Stimulated activated CD4-positive, alpha-beta T cell treated with anti-CD3 and anti-CD28 coated beads, Interleukin-1b, Interleukin-23, amount 100 ng/mL, for 48 hours (primary cell): ENCODE measurements at regions not wholly inside any gene's neighbourhood (a gene's known extent, or its start where the extent isn't known, plus 50 kb on each side); places are given as distances from the start of the nearest gene placed in this dataset.
"Not testable (repeated sequence)": the region's sequence is repeated elsewhere in the genome, so short reads cannot be mapped to it uniquely, and the experiment has no call there.

Experiments used
- DNase-seq: peaks from one replicate; pipeline ENCODE4 v3.0.0-alpha.2; 2020

DNA sequence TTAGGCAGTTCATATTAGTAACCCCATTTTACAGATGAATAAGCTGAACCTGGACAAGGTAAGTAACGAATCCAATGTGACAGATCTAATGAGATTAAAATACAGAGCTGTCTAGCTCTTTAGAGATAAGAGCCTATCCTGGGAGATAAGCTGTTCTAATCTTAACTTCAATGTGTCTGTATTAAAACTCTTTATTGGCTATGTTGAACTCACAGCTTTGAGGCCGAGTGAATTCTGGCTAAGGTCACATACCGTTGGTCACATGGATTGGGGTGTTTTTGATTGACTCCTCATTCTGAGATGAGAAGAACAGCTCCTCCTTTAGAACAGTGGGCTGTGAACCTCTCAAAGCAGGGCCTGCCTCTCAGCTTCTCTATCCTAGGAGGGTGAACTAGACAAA lies 113.4 kb upstream of the EEPD1 start:
- DNase-seq = no peak

DNA sequence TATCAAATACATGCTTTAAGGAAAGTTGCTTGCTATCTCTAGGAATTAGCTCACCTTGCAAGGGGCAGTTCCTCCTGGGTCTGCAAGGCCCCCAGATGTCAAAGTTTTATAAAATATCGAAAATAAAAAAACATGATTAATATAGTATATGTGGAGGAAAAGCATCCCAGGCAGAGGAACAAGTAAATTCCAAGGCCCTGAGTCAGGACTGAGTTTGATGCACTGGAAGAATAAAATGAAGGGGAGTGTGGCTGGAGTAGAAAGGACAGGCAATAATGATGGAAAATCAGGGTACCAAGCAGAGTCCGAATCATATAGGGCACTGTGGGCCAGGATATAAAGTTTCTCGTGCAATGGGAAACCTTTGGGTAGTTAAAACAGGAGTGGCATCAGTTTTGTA lies 112.4 kb upstream of the EEPD1 start:
- DNase-seq = no peak

DNA sequence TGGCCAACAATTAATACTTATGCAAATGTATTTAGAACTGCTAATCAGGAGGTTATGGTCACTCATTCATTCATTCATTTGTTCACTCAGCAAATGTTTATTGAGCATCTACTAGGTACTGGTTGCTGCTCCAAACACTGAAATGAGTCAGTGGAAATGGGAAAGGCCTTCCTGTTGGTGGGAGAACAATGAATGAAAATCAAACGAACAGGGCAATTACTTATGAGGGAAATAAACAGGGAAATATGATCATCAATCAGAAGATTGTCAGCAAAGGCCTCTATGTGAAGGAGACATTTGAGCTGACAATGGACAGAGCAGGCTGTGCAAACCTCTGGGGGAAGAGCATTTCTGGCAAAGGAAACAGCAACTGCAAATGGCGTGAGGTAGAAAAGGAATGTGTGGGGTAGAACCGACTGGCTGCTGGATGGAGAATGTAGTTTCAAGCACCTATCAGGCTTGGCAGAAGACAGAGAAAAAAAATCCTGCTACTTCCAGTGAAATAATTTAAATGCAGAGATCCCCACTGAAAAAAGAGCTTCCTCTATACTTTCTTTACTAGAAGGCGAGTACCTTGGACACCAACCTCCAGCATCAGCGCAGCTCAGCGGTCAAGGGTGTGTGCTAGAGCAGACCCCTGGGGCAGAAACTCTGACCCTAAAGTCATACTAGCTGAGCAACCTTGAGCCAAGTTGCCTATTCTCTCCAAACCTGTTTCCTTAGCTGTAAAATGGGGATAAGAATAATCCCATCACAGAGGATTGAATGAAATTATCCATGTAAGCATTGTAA lies 108.8 kb upstream of the EEPD1 start:
- DNase-seq = no peak

DNA sequence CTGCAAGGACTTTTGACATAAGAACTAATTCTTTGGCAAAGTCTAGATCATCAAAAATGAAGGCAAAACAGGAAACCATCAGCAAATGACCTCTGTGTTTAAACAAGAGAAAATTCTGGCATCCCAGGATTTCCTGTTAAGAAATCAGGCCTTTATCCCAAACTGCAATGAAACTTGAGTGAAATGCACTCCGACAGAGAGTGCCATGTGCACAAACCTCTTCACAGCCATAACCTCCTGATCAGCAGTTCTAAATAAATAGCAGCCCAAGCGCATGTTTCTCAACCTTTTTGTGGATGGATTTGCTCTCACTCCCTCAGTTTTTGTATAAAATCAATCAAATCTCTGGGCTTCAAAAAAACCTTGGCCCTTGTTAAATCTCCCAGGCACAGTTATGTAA lies 107.7 kb upstream of the EEPD1 start:
- no peak for DNase-seq

DNA sequence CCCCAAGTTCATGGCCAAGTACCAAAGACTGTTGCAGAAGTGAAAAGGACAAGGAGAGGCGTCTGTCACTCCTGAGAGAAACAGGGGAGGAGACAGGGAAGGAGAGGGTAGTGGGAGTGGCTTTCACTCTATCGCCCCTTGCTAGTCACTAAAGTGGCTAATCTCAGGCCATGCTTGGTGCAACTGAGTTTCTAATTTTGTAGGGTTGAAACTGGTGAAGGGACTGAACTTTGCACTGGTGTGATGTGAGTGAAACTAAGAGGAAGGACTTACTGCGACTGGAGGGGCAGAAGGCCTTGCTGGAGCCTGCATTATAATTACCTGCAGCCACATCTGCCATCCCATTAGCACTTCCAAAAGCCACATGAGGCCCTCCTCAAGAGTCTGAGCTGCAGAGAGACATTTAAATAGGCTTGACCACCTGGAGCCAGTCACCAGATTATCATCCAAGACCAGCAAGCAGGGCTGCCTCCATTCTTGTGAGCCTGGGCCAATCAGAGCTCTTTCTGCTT lies 107.2 kb upstream of the EEPD1 start:
- DNase-seq = no peak

DNA sequence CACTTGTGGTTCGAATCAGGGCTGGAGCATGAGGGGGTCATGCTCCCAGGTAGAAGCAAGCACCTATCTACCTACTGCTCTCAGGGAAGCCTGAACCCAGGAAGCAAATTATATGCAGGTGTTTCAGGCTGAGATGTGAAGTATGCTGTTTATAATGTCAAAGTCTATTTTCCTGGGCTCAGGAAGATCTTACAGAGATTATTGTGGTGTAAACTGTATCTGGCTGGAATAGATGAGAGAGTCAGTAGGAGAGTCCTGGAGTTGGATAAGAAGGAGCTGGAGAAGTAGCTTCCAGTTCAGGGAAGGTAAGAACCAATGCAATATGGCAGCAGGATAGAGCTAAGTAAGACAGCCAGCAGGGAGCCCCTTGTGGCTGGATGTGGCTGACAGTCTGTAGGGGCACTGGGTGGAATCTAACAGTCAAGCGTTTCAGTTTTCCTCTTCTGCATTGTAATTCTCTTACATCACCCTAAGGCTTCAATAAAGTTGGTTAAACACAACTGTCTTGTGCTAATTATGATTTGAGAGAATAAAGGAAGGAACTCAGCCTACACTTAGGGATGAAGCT lies 105.9 kb upstream of the EEPD1 start:
- no peak for DNase-seq

DNA sequence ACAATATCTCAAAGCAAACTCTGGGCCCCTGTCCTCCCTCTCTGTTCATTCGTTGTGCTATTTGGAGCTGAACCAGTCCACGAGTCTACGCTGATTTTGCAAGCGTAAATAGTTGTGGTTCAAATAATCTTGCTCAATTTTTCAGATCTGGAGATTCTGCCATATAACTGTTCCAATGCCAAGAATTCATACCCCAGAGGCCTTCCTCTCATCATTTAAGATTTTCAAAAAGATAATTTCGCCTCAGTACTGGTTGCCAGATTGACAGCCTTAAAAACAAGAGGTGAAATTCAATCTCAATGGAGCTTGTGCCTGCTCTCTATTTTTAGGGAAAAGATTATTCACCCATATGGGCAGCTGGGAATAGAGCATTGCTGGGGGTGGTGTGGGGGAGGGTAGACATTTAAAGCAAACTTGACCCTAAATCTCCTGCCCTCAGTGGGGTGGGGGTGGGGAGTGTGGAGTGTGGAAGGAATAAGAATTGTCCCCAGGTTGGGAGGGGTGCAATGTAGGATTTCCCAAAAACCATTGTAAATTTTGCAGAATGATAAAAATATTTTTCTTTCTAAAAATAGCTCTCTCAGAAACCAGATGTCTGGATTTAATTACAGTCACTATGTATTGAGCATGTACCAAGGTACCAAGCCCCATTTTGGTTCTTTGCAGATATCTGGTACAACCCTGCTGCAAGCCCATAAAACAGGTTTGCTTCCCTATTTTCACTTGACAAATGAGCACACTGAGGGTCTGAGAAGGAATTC lies 104.7 kb upstream of the EEPD1 start:
- DNase-seq = no peak

DNA sequence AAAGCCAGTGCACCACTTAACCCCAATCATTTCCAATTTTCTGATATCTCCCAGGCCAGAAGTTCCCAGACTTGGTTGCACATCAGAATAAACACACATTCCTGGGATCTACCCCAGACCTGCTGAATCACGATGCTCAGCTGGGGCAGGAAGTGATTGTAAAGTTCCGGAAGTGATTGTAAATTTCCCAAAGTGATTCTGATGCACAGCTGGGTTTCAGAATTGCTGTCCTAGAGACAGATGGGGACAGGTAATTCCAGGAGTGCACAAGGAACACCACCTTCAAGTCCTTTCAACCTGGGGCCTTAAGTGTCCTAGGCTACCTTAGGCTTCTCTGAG lies 104.2 kb upstream of the EEPD1 start:
- DNase-seq = no peak

DNA sequence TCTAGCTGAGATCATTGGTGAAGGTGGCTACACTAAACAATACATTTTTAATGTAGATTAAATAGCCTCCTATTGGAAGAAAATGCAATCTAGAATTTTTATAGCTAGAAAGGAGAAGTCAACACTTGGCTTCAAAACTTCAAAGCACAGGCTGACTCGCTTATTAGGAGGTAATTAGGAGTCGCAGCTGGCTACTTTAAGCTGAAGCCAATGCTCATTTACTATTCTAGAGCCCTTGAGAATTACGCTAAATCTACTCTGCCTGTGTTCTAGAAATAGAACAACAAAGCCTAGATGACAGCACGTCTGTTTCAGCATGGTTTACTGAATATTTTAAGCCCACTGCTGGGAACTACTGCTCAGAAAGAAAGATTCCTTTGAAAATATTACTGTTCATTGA lies 101.6 kb upstream of the EEPD1 start:
- no peak for DNase-seq

DNA sequence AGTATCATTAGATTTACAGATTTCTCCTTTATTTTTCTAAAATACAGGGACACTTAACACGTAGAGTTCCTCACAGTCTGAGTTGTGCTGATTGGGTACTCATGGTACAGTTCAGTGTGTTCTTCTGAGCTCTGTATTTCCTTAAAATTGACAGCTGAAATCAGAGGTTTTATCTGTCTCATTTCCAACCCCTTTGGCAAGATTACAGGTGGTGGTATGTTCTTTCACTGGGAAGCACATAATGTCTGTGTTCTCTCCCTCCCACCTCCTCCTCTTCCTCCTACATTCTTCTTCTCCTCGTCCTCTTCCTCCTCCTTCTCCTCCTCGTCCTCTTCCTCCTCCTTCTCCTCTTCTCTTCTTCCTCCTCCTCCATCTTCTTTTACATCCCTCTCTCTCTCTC lies 99.5 kb upstream of the EEPD1 start:
- no peak for DNase-seq

DNA sequence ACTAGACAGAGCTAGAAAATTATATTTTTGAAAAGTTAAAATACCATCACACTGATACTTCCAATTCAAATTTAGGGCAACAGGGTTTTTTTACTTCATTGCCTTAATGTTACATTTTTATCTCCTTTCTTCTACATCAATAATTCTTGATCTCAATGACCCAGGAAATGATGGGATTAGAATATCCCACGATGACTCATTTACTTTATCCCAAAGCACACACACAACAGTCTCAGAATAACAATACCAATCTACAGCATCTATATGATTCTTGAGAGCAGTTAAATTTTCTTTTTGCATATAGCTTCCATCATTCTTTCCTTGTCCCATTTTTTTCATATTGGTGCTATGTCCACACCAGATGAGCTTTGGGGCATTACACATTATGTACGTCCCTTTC lies 98.4 kb upstream of the EEPD1 start:
- no peak for DNase-seq

DNA sequence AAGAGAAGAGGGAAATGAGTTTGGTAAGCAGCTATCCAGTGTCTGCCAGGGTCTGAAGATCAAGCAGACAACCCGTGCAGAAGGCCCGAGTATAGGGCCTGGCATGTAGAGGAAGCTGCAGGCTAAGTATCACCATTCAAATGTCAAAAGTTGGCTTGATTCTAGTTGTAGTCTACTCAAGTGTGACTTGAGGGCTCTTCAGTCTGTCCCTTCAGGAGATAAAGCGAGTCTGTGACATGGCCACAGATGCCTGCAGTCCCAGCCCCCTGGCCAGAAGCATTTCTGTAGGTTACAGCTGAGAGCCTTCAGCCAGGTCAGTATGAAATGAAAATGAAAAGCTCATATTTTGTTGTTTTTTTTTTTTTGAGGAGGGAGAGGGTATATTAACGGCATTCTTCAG lies 97.8 kb upstream of the EEPD1 start:
- DNase-seq = no peak

DNA sequence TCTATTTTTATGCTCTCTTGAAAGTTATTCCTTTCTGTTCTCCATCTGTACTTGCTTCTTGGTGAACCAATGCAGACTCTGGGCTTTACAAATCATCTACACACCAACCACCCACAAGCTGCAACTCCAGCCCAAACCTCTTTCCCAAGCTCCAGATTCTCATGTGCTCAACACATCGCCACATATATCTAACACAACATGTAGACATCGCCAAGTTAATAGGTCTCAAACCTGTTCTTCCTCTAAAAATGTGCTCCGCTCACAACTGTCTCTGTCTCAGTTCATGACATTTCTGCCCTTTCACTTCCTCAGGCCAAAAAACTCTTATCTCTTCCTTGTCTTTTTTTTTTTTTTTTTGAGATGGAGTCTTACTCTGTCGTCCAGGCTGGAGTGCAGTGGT lies 95.7 kb upstream of the EEPD1 start:
- no peak for DNase-seq

DNA sequence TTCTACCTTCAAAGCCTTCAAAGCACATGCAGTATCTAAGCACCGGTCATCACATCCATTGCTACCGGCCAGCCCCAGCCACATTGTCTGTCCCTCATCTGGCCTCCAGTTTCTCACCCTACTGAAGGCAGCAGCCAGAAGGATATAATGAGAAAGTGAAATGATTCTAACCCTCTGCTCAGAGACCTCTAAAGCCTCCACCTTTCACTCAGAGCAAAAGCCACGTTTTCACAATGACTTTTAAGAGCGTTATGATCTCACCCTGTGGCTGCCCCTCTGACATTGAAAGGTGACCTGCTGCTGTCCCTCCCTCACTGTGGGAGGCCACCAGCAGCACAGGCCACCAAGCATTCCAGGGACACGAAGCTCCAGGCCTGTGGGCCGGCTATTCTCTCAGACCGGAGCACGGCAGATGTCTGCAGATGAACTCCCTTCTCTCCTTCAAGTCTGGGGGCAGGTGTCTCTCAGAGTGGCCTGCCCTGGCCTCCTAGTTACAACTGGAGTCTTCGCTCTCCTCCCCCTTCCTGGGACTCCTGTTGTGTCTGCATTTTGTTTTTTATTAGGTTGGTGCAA lies 94.9 kb upstream of the EEPD1 start:
- no peak for DNase-seq

DNA sequence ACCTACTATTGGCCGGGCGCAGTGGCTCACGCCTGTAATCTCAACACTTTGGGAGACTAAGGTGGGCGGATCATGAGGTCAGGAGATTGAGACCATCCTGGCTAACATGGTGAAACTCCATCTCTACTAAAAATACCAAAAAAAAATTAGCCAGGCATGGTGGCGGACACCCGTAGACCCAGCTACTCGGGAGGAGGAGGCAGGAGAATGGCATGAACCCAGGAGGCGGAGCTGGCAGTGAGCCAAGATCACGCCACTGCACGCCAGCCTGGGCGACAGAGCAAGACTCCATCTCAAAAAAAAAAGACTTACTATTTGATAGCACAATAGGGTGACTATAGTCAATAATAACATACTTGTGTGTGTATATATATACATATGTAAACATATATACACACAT lies 92.7 kb upstream of the EEPD1 start:
- not testable (repeated sequence) for DNase-seq

DNA sequence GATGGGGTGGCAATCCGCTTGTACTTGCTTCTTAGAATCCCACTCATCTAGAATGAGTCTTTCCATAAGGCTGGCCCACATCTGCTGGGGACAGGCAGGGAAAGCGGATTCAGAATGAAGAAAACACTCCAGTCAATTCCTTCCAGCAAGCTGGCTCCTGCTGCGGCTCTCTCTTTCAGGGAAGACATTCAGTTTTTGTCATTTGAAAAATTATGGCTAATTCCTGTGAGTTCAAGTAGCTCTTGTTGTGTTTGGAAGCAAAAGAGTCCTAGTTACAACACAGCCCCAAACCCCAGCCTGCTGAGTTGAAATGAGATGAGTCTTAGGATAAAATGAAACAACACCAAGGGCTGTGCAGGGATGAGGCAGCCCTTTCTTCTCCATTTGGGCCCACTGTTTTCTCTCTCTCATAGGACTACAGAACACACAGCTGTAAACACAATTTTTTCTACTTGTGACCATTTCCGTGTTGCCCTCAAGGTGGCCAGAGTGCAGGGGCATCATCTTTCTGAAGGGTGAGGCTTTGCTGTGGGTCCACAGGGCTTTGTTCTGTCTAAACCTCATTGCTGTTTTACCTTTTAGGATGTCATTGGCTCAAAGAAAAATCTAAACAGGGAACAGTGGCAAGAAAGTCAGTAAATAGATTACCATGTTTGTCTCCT lies 90.8 kb upstream of the EEPD1 start:
- no peak for DNase-seq

DNA sequence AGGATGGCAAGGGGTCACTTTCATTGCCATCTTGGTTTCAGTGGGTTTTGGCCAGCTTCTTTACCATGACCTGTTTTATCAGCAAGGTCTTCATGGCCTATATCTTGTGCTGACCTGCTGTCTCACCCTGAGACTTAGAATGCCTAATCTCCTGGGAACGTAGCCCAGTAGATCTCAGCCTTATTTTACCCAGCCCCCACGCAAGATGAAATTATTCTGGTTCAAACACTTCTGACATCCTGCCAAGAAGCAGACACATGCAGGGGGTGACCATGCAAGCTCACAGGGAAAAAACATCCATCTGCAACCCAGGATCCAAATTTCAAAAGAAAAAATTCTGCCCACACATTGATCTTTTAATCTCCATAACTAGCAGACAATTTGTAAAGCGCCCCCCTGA lies 88.4 kb upstream of the EEPD1 start:
- no peak for DNase-seq

DNA sequence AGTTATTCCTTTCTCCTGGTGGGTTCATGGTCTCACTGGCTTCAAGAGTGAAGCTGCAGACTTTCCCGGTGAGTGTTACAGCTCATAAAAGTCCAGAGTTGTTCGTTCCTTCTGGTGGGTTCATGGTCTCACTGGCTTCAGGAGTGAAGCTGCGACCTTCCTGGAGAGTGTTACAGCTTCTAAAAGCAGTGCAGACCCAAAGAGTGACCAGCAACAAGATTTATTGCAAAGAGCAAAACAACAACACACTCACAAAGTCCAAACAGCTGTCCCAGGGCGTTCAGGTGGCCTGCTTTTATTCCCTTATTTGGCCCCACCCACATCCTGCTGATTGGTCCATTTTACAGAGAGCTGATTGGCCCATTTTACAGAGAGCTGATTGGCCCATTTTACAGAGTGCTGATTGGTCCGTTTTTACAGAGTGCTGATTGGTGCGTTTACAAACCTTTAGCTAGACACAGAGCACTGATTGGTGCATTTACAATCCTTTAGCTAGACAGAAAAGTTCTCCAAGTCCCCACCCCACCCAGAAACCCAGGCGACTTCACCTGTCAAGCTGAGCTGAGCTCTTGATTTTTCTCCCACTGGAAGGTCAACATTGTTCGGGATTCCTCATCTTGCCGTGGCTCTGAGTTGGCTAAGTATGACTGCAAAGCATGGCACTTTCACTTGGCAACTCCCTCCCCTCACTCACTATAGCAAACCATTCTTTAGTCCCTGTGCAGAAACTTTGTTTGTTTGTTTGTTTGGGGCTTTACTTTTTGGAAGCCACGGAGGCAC lies 87.3 kb upstream of the EEPD1 start:
- DNase-seq = not testable (repeated sequence)

DNA sequence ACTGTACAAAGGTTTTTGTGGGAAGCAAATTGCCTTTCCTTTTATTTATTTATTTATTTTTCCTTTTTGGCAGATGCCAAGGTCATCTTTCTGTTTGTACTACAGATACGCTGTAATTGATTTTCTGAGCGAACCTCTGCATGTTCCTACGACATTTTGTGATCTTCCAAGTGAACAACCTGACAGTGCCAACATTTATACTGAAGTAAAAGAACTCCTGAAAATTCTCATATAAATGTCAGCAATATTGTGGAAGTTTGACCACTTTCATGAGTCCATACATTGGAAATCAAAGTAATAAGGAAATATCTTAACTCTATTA lies 86.8 kb upstream of the EEPD1 start:
- no peak for DNase-seq

DNA sequence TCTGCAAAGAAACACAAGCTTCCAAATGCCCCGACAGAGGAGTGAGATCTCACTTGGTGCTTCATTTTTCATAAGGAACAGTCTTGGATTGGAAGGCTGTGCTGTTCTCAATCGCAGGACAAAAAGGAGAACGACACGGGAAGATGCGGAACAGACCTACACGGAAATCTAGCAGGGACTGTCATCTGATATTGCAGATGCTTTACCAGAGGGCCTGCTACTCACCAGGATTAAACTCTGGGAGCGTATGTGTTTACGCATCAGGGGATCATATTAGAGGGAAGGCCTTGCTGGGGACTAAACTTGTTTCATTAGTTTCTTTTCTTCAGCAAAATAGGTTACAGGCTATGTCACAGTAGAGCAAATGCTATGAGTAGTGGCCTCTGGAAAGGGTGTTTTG lies 82.8 kb upstream of the EEPD1 start:
- DNase-seq = no peak

DNA sequence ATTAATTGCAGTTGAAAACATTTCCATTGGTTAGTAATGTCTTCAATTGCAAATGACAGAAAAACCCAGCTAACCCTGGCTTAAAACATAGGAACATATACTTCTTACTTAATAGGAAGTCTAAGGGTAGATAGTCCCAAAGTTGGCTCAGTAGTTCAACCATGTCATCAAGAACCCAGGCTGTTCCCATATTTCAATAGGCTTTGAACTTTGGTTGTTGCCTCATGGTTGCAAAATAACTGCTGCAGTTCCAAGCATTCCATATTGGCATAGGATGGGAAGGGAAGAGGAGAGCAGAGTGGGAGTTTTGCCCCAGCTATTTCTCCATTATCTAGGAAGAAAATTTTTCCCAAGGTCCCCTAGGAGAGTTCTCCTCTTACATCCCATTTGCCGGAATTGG lies 81.4 kb upstream of the EEPD1 start:
- no peak for DNase-seq

DNA sequence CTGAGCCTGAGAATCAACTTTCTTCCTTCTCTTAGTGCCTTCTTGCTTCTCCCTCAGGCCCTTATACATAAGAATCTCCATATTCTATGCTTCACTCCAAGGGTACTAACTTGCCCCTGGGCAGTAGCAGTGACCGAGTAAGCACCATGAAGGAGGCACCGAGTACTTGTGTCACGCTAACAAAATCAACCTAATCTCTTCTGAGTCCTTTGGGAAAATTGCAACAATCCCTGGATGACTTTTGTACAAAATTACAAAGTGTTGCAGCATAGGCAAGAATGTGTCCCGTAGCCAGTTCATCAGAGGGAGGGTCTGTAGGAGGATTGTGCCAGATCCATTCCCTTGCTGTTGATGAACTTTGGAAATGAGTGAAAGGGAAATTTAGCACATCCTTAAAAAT lies 80.4 kb upstream of the EEPD1 start:
- no peak for DNase-seq

DNA sequence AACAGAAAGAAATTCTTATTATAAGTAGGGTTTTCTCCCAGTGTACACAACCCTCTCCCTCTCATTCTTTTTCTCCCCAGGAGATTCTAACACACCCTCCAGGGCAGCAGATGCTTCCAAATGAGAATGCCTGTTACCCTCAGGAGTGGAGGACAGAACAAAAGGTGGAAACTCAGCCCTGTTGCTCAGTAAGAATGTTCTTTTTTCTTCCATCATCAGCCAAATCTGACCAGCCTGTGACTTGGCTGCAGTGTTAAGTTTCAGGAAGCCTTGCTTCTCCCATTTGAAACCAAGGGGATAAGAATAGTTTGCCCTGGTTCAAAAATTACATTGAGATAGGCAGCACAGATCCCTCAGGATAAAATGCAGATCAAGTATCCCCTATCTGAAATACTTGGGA lies 77.5 kb upstream of the EEPD1 start:
- no peak for DNase-seq
